ENCODE measurements at regions not wholly inside any gene's neighbourhood (a gene's known extent, or its start where the extent isn't known, plus 50 kb on each side); places are given as distances from the start of the nearest gene placed in this dataset.

DNA sequence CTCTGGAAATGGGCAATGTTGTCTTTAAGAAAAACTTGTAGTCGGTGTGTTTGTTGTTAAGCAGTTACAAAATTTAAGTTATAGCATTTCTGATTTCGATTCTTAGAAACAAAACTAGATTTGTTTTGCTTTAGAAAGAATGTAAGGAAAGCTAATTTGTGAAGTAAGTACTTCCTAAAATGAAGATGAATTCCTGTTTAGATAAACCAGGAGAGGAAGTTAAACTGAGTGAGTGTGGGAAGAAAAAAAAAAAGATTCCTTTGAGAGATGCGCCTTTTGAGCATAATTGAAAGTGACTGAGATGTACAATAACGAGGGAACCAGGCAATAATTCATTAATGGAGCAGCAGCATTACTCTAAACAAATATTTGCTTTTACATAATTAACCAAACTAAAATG, 52.4 kb upstream of the ALOX12 start:
- H3K9me3 ChIP-seq (ENCODE audit: low read depth, low read length, poor library complexity, severe bottlenecking), result no peaks in the 10 kb centered on the region
- H3K4me1 ChIP-seq (ENCODE audit: insufficient read depth, low read length, poor library complexity, severe bottlenecking), result no peaks in the 10 kb centered on the region
- intact Hi-C loops (cut with micrococcal nuclease; ENCODE audit: unreplicated experiment), result no loop called here
- no TSS peak for BruUV-seq (replicated peaks)
- H3K4me3 ChIP-seq (ENCODE audit: low read depth, low read length, poor library complexity, severe bottlenecking), result no peak overlapping the region
- H3K36me3 ChIP-seq (ENCODE audit: insufficient read depth, low read length, poor library complexity, severe bottlenecking), result no peaks in the 10 kb centered on the region
- ChIA-PET POLR2A (ENCODE audit: low non-redundant PET) (interaction anchor here (0.5 kb wide), 1 partner anchor 156 kb away, joined by 6 read pairs; no protein-coding TSS in a partner anchor), CTCF (no interaction called here)
- H3K27ac ChIP-seq (ENCODE audit: low read depth, low read length, poor library complexity, severe bottlenecking), result no peak overlapping the region
- no peak for TF ChIP-seq CTCF (conservative IDR thresholded peaks at IDR 0.05; ENCODE audit: low read depth, low read length)
- H3K27me3 ChIP-seq (replicated peaks; ENCODE audit: insufficient read depth, low read depth, low read length, poor library complexity), result no peaks in the 10 kb centered on the region
- DNase-seq (ENCODE audit: low spot score), result no peak
